Prostate gland (tissue), 2 donors: ENCODE measurements at regions not wholly inside any gene's neighbourhood (a gene's known extent, or its start where the extent isn't known, plus 50 kb on each side); places are given as distances from the start of the nearest gene placed in this dataset.

Experiments used
- DNase-seq: peaks from one replicate; pipeline ENCODE4 v3.0.0-alpha.2; 2019; ENCODE audit warnings: low spot score
- H3K27ac ChIP-seq, 2 donors: fragments of 200-600 bp; sonication (generic); 2 replicates each; pipeline ENCODE4 v1.5.1; 2017 to 2019
- H3K27me3 ChIP-seq: fragments of 200-600 bp; sonication (generic); replicated peaks from 2 replicates; pipeline ENCODE4 v1.5.1; 2019; ENCODE audit not compliant: insufficient read depth
- H3K36me3 ChIP-seq, 2 donors: fragments of 200-600 bp; sonication (generic); 1 replicate in 1 of 2; 2 replicates in 1 of 2; pipeline versions ENCODE4 v1.5.1 to v1.8.1; 2017 to 2019
- H3K4me1 ChIP-seq: fragments of 200-600 bp; sonication (generic); replicated peaks from 2 replicates; pipeline ENCODE4 v1.5.1; 2019
- H3K4me3 ChIP-seq, 2 donors: fragments of 200-600 bp; sonication (generic); 2 replicates each; pipeline ENCODE4 v1.5.1; 2017 to 2019
- H3K9me3 ChIP-seq: fragments of 200-600 bp; sonication (generic); 2 replicates; pipeline ENCODE4 v1.5.1; 2017
- CTCF ChIP-seq, 4 experiments: fragments of 200-600 bp in 2 of 4; fragments of 450-650 bp in 2 of 4; sonication (generic) in 2 of 4; IDR thresholded peaks; 1 replicate in 3 of 4; 2 replicates in 1 of 4; pipeline ENCODE4 v1.5.1; 2016 to 2019; ENCODE audit warnings: antibody characterized with exemption in 4 of 4, mild to moderate bottlenecking in 2 of 4, moderate library complexity in 2 of 4
- POLR2A ChIP-seq: fragments of 450-650 bp; IDR thresholded peaks from one replicate; pipeline ENCODE4 v1.6.1; 2016; ENCODE audit warnings: antibody characterized with exemption, mild to moderate bottlenecking
- POLR2AphosphoS5 ChIP-seq: sonication (generic); formaldehyde crosslinking; IDR thresholded peaks from one replicate; pipeline ENCODE4 v1.6.1; 2017; ENCODE audit warnings: antibody characterized with exemption
- intact Hi-C: fragments of 100-400 bp; cut with DNase I; formaldehyde crosslinking; loops from one replicate; pipeline ENCODE4 v1.14.2; 2022

- Histone ChIP-seq H3K4me1 (no peaks in the 10 kb centered on the region), H3K27me3 (no peaks in the 10 kb centered on the region), H3K9me3 (no peaks in the 10 kb centered on the region), H3K36me3 (no peaks in the 10 kb centered on the region), H3K4me3 (no peak overlapping the region), H3K27ac (no peak overlapping the region)
- TF ChIP-seq POLR2AphosphoS5 = no peak
- no peak for TF ChIP-seq POLR2A
- no peak for TF ChIP-seq CTCF (IDR thresholded peaks at IDR 0.05)
- intact Hi-C loops = no loop called here
- no peak for DNase-seq
Observed at GRCh38 chr1:69513601-69514000, 54.1 kb upstream of the LRRC7 start.
